ENCODE measurements at regions not wholly inside any gene's neighbourhood (a gene's known extent, or its start where the extent isn't known, plus 50 kb on each side); places are given as distances from the start of the nearest gene placed in this dataset.

- WGBS, 2 experiments (ENCODE audit: extremely low coverage in 1 of 2, insufficient coverage in 1 of 2, insufficient read length in 1 of 2, insufficient replicate concordance in 2 of 2, low coverage in 1 of 2, low lambda C conversion rate in 2 of 2, missing lambda C conversion rate in 1 of 2) = 47% methylated on average over 12 of the region's 12 CpGs; no CpG with 5 or more reads in 1 of the 2 experiments
- Histone ChIP-seq H3K79me2 (ENCODE audit: control insufficient read depth in 1 of 2, insufficient read depth in 2 of 2, low read length in 2 of 2) (no peaks in the 10 kb centered on the region), H3K79me1 (ENCODE audit: low read depth, low read length) (no peaks in the 10 kb centered on the region), H4K8ac (ENCODE audit: extremely low read depth, insufficient read depth, low read length) (no peak overlapping the region), H3K23ac (ENCODE audit: insufficient read length) (no peak overlapping the region), H3K9ac (replicated peaks in 1 of 4; ENCODE audit: extremely low read depth in 1 of 4, low read depth in 3 of 4, low read length in 3 of 4) (0 out of 7 replicates have a peak overlapping the region, but pooled peaks of 1 of the 4 experiments have one; percentile 5), H3K9me3 (ENCODE audit: insufficient read depth in 2 of 2, low read depth in 1 of 2, low read length in 1 of 2) (no peaks in the 10 kb centered on the region), H3K36me3 (ENCODE audit: control insufficient read depth in 2 of 4, insufficient read depth in 4 of 4, low read length in 3 of 4) (no peaks in the 10 kb centered on the region), H4K5ac (ENCODE audit: insufficient read length, low read depth, low read length) (no peak overlapping the region), H2AK5ac (ENCODE audit: low read depth, low read length) (no peak overlapping the region), H2BK15ac (ENCODE audit: low read length) (peak overlapping the region; percentile 36; the same call in 1 of the 2 replicates), H3K56ac (replicated peaks; ENCODE audit: insufficient read length, low read depth, low read length) (no peak overlapping the region), H3K14ac (ENCODE audit: insufficient read length) (no peak overlapping the region), H2BK20ac (ENCODE audit: low read length) (peak overlapping the region; percentile 91), H3K23me2 (ENCODE audit: low read depth, low read length) (no peaks in the 10 kb centered on the region), H3K4ac (replicated peaks; ENCODE audit: insufficient read length, low read depth, low read length) (no peak overlapping the region), H3K27ac (ENCODE audit: low read depth, low read length) (no peak overlapping the region), H3K4me1 (replicated peaks in 1 of 4; ENCODE audit: control insufficient read depth in 3 of 4, insufficient read depth in 4 of 4, low read length in 3 of 4) (peaks cover 0 to 19% (median 9%) of the 10 kb centered on the region in 4 experiments; a peak in 6 of 7 replicates), H4K91ac (replicated peaks; ENCODE audit: insufficient read length, low read length) (peak overlapping the region; percentile 6), H3K27me3 (replicated peaks in 1 of 4; ENCODE audit: control insufficient read depth in 3 of 4, extremely low read depth in 1 of 4, insufficient read depth in 3 of 4, low read length in 3 of 4) (no peaks in the 10 kb centered on the region), H2BK12ac (ENCODE audit: low read depth, low read length) (peak overlapping the region; percentile 73; the same call in 1 of the 2 replicates), H3K4me3 (ENCODE audit: extremely low read depth in 1 of 4, insufficient read depth in 2 of 4, low read depth in 3 of 4, low read length in 4 of 4) (no peak overlapping the region; a peak in 1 of 8 replicates), H4K20me1 (replicated peaks in 1 of 2; ENCODE audit: control insufficient read depth in 1 of 2, insufficient read depth in 2 of 2, low read length in 2 of 2) (no peaks in the 10 kb centered on the region), H2BK120ac (replicated peaks; ENCODE audit: low read depth, low read length) (peak overlapping the region; percentile 71), H3K4me2 (ENCODE audit: insufficient read depth in 1 of 2, low read depth in 2 of 2, low read length in 2 of 2) (peak overlapping the region; percentile 7 to 29; a peak in 3 of 4 replicates), H2BK5ac (ENCODE audit: low read depth, low read length) (peak overlapping the region; percentile 71; the same call in 1 of the 2 replicates), H2AFZ (ENCODE audit: low read length) (peak overlapping the region; percentile 73), H3K18ac (ENCODE audit: extremely low read depth, low read length) (no peak overlapping the region; the same call in 1 of the 2 replicates)
- FAIRE-seq = no peak
- TF ChIP-seq MAX (IDR thresholded peaks at IDR 0.05) (peak; percentile 34; the same call in 1 of the 2 replicates), USF2 (IDR thresholded peaks at IDR 0.05; ENCODE audit: low read length) (peak; percentile 71), ASH2L (IDR thresholded peaks at IDR 0.05; ENCODE audit: low read length) (no peak), EGR1 (IDR thresholded peaks at IDR 0.05; ENCODE audit: borderline replicate concordance, low read depth, low read length) (no peak)
- ChIA-PET CTCF (ENCODE audit: partially characterized antibody) (interaction anchor here (1.3 to 1.5 kb wide), 4 partner anchors 11 to 43 kb away, joined by 4 to 12 read pairs (median 8); no protein-coding TSS in a partner anchor), POLR2A (ENCODE audit: partially characterized antibody) (interaction anchor here (0.6 to 1.1 kb wide), 3 partner anchors 11 to 200 kb away, joined by 3 read pairs; no protein-coding TSS in a partner anchor)
- no peak for DNase-seq (ENCODE audit: low read depth in 1 of 2, low spot score in 2 of 2)
Measured at GRCh38 chr2:20148923-20149702, 75.8 kb downstream of the SDC1 start.
